GM23338 (cell line): ENCODE measurements at regions not wholly inside any gene's neighbourhood (a gene's known extent, or its start where the extent isn't known, plus 50 kb on each side); places are given as distances from the start of the nearest gene placed in this dataset.
"Not testable (repeated sequence)": the region's sequence is repeated elsewhere in the genome, so short reads cannot be mapped to it uniquely, and the experiment has no call there.

ENCODE experiments used
- ATAC-seq: fragments of 200-7000 bp; cut with Tn5 transposase; 3 replicates; pipeline ENCODE4 v1.9.1; 2020
- DNase-seq: peaks from one replicate; pipeline ENCODE4 v3.0.0-alpha.2; 2015; ENCODE audit warnings: low spot score
- H2AFZ ChIP-seq: fragments of 200-600 bp; sonication (generic); 2 replicates; pipeline ENCODE4 v1.8.0; 2016; ENCODE audit warnings: antibody characterized with exemption, mild to moderate bottlenecking, moderate library complexity
- H3F3A ChIP-seq: fragments of 200-600 bp; sonication (generic); replicated peaks from 2 replicates; pipeline ENCODE4 v1.8.0; 2017; ENCODE audit warnings: antibody characterized with exemption, mixed run types, low read depth
- H3K27ac ChIP-seq: fragments of 200-600 bp; sonication (generic); 2 replicates; pipeline ENCODE4 v1.6.1; 2016; ENCODE audit warnings: low read depth
- H3K27me3 ChIP-seq: fragments of 200-600 bp; sonication (generic); 2 replicates; pipeline ENCODE4 v1.8.0; 2016; ENCODE audit warnings: mild to moderate bottlenecking, mixed run types, moderate library complexity; ENCODE audit not compliant: insufficient read depth
- H3K36me3 ChIP-seq: fragments of 200-600 bp; sonication (generic); 2 replicates; pipeline ENCODE4 v1.8.0; 2016; ENCODE audit warnings: mild to moderate bottlenecking; ENCODE audit not compliant: insufficient read depth
- H3K4me1 ChIP-seq: fragments of 200-600 bp; sonication (generic); 2 replicates; pipeline ENCODE4 v1.8.0; 2016; ENCODE audit warnings: mild to moderate bottlenecking, moderate library complexity; ENCODE audit not compliant: insufficient read depth
- H3K4me2 ChIP-seq: fragments of 200-600 bp; sonication (generic); 2 replicates; pipeline ENCODE4 v1.7.1; 2017; ENCODE audit warnings: mixed run types
- H3K4me3 ChIP-seq: fragments of 200-600 bp; sonication (generic); 2 replicates; pipeline ENCODE4 v1.6.1; 2016; ENCODE audit warnings: mixed run types
- H3K79me2 ChIP-seq: fragments of 200-600 bp; sonication (generic); replicated peaks from 2 replicates; pipeline ENCODE4 v1.8.0; 2017; ENCODE audit warnings: mild to moderate bottlenecking; ENCODE audit not compliant: insufficient read depth
- H3K9me2 ChIP-seq: fragments of 200-600 bp; sonication (generic); 2 replicates; pipeline ENCODE4 v1.8.0; 2017; ENCODE audit not compliant: insufficient read depth
- H4K20me1 ChIP-seq: fragments of 200-600 bp; sonication (generic); replicated peaks from 2 replicates; pipeline ENCODE4 v1.8.0; 2017; ENCODE audit warnings: mild to moderate bottlenecking; ENCODE audit not compliant: insufficient read depth
- H3K27ac Mint-ChIP-seq: 2 replicates; pipeline ENCODE4 v1.8.0; 2020; ENCODE audit warnings: inconsistent platforms, mild to moderate bottlenecking, moderate library complexity, mixed read lengths
- H3K27me3 Mint-ChIP-seq: 3 replicates; pipeline ENCODE4 v1.8.0; 2022; ENCODE audit warnings: low read depth, mild to moderate bottlenecking, moderate library complexity, mixed read lengths, inconsistent platforms; ENCODE audit not compliant: insufficient read depth, poor library complexity
- H3K36me3 Mint-ChIP-seq: 3 replicates; pipeline ENCODE4 v1.8.0; 2021; ENCODE audit warnings: low read depth, mild to moderate bottlenecking, inconsistent platforms, moderate library complexity, mixed read lengths
- H3K4me1 Mint-ChIP-seq: 3 replicates; pipeline ENCODE4 v1.8.0; 2020; ENCODE audit warnings: mild to moderate bottlenecking, inconsistent platforms, mixed read lengths
- H3K4me3 Mint-ChIP-seq: 3 replicates; pipeline ENCODE4 v1.8.0; 2021; ENCODE audit warnings: moderate library complexity, mild to moderate bottlenecking, inconsistent platforms, mixed read lengths
- H3K9me3 Mint-ChIP-seq: 3 replicates; pipeline ENCODE4 v1.8.0; 2020; ENCODE audit warnings: moderate library complexity, mild to moderate bottlenecking, inconsistent platforms, mixed read lengths
- EZH2 ChIP-seq: fragments of 200-600 bp; sonication (generic); IDR thresholded peaks from one replicate; pipeline ENCODE4 v1.8.0; 2017; ENCODE audit warnings: antibody characterized with exemption, mild to moderate bottlenecking, low read depth; ENCODE audit not compliant: unreplicated experiment
- EZH2phosphoT487 ChIP-seq: fragments of 200-600 bp; sonication (generic); IDR thresholded peaks from one replicate; pipeline ENCODE4 v1.8.1; 2018; ENCODE audit warnings: antibody characterized with exemption; ENCODE audit not compliant: unreplicated experiment
- JUNB ChIP-seq: IDR thresholded peaks from one replicate; pipeline ENCODE4 v1.6.1; 2016; ENCODE audit warnings: antibody characterized with exemption; ENCODE audit not compliant: unreplicated experiment
- NANOG ChIP-seq: IDR thresholded peaks from 2 replicates; pipeline ENCODE4 v1.6.1; 2016; ENCODE audit warnings: antibody characterized with exemption, borderline replicate concordance
- STAT1 ChIP-seq: IDR thresholded peaks from one replicate; pipeline ENCODE4 v1.6.1; 2016; ENCODE audit warnings: antibody characterized with exemption; ENCODE audit not compliant: unreplicated experiment
- TF ChIP-seq, protein P1 (sequence below): IDR thresholded peaks from 2 replicates; pipeline ENCODE4 v1.6.1; 2016; ENCODE audit warnings: antibody characterized with exemption
- TF ChIP-seq, protein P2 (sequence below): IDR thresholded peaks from one replicate; pipeline ENCODE4 v1.6.1; 2018; ENCODE audit warnings: antibody characterized with exemption; ENCODE audit not compliant: unreplicated experiment
- TF ChIP-seq, protein P3 (sequence below), 2 experiments: fragments of 200-600 bp in 1 of 2; sonication (generic) in 1 of 2; conservative IDR thresholded peaks; 2 replicates each; pipeline versions ENCODE4 v1.5.1 to v1.6.1; 2016 to 2017; ENCODE audit warnings: antibody characterized with exemption in 2 of 2, low read depth in 2 of 2, mild to moderate bottlenecking in 2 of 2, moderate library complexity in 1 of 2
- TF ChIP-seq, protein P4 (sequence below): fragments of 250-450 bp; sonication (Bioruptor Pico); IDR thresholded peaks from 2 replicates; pipeline ENCODE4 v1.5.0; 2020; ENCODE audit warnings: mild to moderate bottlenecking, moderate library complexity

DNA sequence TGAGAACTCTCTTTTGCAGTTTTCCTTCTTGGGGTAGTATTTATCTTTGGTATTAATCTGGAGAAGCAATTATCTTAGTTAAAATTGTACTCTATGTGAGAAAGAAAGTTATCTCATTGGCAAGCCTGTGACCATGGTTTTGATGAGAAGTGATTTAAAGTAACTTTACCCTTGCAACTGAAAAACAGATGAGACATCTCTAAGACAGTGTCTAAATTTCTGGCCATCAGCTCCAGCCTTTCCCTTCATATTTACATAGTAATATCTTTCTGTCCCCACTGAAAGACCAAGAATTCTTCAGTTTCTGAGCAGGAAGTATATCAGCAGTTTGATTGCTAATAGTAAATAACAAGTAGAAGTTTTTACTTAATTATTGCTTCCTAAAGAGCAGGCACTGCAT, 386.1 kb upstream of the SYNCRIP start:
- peak overlapping the region; percentile 23; the same call in 1 of the 2 replicates for H2AFZ ChIP-seq
- H3K27me3 Mint-ChIP-seq: peaks cover 2% of the 10 kb centered on the region
- ATAC-seq: no peak
- H3K27ac ChIP-seq: no peak overlapping the region
- no peak overlapping the region for H3K4me3 Mint-ChIP-seq
- H3K27me3 ChIP-seq: no peaks in the 10 kb centered on the region
- no peaks in the 10 kb centered on the region for H4K20me1 ChIP-seq
- peaks cover 11% of the 10 kb centered on the region; the same call in 2 of the 3 replicates for H3K4me1 Mint-ChIP-seq
- no peaks in the 10 kb centered on the region for H3K36me3 ChIP-seq
- H3K79me2 ChIP-seq: no peaks in the 10 kb centered on the region
- peaks cover 5% of the 10 kb centered on the region; the same call in 1 of the 3 replicates for H3K36me3 Mint-ChIP-seq
- H3K4me2 ChIP-seq: no peak overlapping the region
- no peak overlapping the region for H3K27ac Mint-ChIP-seq
- no peak overlapping the region for H3K4me3 ChIP-seq
- no peaks in the 10 kb centered on the region for H3F3A ChIP-seq
- peaks cover 6% of the 10 kb centered on the region; the same call in 1 of the 2 replicates for H3K4me1 ChIP-seq
- no peak for TF ChIP-seq EZH2
- TF ChIP-seq, protein P1, sequence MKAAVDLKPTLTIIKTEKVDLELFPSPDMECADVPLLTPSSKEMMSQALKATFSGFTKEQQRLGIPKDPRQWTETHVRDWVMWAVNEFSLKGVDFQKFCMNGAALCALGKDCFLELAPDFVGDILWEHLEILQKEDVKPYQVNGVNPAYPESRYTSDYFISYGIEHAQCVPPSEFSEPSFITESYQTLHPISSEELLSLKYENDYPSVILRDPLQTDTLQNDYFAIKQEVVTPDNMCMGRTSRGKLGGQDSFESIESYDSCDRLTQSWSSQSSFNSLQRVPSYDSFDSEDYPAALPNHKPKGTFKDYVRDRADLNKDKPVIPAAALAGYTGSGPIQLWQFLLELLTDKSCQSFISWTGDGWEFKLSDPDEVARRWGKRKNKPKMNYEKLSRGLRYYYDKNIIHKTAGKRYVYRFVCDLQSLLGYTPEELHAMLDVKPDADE: no peak
- TF ChIP-seq JUNB: no peak
- TF ChIP-seq, protein P2, sequence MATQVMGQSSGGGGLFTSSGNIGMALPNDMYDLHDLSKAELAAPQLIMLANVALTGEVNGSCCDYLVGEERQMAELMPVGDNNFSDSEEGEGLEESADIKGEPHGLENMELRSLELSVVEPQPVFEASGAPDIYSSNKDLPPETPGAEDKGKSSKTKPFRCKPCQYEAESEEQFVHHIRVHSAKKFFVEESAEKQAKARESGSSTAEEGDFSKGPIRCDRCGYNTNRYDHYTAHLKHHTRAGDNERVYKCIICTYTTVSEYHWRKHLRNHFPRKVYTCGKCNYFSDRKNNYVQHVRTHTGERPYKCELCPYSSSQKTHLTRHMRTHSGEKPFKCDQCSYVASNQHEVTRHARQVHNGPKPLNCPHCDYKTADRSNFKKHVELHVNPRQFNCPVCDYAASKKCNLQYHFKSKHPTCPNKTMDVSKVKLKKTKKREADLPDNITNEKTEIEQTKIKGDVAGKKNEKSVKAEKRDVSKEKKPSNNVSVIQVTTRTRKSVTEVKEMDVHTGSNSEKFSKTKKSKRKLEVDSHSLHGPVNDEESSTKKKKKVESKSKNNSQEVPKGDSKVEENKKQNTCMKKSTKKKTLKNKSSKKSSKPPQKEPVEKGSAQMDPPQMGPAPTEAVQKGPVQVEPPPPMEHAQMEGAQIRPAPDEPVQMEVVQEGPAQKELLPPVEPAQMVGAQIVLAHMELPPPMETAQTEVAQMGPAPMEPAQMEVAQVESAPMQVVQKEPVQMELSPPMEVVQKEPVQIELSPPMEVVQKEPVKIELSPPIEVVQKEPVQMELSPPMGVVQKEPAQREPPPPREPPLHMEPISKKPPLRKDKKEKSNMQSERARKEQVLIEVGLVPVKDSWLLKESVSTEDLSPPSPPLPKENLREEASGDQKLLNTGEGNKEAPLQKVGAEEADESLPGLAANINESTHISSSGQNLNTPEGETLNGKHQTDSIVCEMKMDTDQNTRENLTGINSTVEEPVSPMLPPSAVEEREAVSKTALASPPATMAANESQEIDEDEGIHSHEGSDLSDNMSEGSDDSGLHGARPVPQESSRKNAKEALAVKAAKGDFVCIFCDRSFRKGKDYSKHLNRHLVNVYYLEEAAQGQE: no peak
- no peak for TF ChIP-seq NANOG
- TF ChIP-seq, protein P3, sequence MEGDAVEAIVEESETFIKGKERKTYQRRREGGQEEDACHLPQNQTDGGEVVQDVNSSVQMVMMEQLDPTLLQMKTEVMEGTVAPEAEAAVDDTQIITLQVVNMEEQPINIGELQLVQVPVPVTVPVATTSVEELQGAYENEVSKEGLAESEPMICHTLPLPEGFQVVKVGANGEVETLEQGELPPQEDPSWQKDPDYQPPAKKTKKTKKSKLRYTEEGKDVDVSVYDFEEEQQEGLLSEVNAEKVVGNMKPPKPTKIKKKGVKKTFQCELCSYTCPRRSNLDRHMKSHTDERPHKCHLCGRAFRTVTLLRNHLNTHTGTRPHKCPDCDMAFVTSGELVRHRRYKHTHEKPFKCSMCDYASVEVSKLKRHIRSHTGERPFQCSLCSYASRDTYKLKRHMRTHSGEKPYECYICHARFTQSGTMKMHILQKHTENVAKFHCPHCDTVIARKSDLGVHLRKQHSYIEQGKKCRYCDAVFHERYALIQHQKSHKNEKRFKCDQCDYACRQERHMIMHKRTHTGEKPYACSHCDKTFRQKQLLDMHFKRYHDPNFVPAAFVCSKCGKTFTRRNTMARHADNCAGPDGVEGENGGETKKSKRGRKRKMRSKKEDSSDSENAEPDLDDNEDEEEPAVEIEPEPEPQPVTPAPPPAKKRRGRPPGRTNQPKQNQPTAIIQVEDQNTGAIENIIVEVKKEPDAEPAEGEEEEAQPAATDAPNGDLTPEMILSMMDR (conservative IDR thresholded peaks at IDR 0.05; ENCODE audit: low read depth in 2 of 2): no peak
- TF ChIP-seq, protein P4, sequence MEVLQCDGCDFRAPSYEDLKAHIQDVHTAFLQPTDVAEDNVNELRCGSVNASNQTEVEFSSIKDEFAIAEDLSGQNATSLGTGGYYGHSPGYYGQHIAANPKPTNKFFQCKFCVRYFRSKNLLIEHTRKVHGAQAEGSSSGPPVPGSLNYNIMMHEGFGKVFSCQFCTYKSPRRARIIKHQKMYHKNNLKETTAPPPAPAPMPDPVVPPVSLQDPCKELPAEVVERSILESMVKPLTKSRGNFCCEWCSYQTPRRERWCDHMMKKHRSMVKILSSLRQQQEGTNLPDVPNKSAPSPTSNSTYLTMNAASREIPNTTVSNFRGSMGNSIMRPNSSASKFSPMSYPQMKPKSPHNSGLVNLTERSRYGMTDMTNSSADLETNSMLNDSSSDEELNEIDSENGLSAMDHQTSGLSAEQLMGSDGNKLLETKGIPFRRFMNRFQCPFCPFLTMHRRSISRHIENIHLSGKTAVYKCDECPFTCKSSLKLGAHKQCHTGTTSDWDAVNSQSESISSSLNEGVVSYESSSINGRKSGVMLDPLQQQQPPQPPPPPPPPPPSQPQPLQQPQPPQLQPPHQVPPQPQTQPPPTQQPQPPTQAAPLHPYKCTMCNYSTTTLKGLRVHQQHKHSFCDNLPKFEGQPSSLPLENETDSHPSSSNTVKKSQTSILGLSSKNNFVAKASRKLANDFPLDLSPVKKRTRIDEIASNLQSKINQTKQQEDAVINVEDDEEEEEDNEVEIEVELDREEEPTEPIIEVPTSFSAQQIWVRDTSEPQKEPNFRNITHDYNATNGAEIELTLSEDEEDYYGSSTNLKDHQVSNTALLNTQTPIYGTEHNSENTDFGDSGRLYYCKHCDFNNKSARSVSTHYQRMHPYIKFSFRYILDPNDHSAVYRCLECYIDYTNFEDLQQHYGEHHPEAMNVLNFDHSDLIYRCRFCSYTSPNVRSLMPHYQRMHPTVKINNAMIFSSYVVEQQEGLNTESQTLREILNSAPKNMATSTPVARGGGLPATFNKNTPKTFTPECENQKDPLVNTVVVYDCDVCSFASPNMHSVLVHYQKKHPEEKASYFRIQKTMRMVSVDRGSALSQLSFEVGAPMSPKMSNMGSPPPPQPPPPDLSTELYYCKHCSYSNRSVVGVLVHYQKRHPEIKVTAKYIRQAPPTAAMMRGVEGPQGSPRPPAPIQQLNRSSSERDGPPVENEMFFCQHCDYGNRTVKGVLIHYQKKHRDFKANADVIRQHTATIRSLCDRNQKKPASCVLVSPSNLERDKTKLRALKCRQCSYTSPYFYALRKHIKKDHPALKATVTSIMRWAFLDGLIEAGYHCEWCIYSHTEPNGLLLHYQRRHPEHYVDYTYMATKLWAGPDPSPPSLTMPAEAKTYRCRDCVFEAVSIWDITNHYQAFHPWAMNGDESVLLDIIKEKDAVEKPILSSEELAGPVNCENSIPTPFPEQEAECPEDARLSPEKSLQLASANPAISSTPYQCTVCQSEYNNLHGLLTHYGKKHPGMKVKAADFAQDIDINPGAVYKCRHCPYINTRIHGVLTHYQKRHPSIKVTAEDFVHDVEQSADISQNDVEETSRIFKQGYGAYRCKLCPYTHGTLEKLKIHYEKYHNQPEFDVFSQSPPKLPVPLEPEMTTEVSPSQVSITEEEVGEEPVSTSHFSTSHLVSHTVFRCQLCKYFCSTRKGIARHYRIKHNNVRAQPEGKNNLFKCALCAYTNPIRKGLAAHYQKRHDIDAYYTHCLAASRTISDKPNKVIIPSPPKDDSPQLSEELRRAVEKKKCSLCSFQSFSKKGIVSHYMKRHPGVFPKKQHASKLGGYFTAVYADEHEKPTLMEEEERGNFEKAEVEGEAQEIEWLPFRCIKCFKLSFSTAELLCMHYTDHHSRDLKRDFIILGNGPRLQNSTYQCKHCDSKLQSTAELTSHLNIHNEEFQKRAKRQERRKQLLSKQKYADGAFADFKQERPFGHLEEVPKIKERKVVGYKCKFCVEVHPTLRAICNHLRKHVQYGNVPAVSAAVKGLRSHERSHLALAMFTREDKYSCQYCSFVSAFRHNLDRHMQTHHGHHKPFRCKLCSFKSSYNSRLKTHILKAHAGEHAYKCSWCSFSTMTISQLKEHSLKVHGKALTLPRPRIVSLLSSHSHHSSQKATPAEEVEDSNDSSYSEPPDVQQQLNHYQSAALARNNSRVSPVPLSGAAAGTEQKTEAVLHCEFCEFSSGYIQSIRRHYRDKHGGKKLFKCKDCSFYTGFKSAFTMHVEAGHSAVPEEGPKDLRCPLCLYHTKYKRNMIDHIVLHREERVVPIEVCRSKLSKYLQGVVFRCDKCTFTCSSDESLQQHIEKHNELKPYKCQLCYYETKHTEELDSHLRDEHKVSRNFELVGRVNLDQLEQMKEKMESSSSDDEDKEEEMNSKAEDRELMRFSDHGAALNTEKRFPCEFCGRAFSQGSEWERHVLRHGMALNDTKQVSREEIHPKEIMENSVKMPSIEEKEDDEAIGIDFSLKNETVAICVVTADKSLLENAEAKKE (CRISPR knock-in tag): no peak
- no peak for TF ChIP-seq EZH2phosphoT487
- TF ChIP-seq STAT1: no peak
- no peaks in the 10 kb centered on the region for H3K9me2 ChIP-seq
- H3K9me3 Mint-ChIP-seq: peaks cover 9% of the 10 kb centered on the region; the same call in 2 of the 3 replicates
- DNase-seq: no peak

DNA sequence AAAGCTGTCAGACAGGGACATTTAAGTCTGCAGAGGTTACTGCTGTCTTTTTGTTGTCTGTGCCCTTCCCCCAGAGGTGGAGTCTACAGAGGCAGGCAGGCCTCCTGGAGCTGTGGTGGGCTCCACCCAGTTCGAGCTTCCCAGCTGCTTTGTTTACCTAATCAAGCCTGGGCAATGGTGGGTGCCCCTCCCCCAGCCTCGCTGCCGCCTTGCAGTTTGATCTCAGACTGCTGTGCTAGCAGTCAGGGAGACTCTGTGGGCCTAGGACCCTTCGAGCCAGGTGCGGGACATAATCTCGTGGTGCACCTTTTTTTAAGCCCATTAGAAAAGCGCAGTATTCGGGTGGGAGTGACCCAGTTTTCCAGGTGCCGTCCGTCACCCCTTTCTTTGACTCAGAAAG, 384.2 kb upstream of the SYNCRIP start:
- H3K27ac ChIP-seq, H2AFZ ChIP-seq, H3K9me3 Mint-ChIP-seq, ATAC-seq, H3F3A ChIP-seq, H3K4me3 Mint-ChIP-seq, DNase-seq, H3K4me3 ChIP-seq, H3K4me1 ChIP-seq, H3K36me3 ChIP-seq, H4K20me1 ChIP-seq, H3K27me3 Mint-ChIP-seq, H3K36me3 Mint-ChIP-seq, H3K79me2 ChIP-seq, H3K27me3 ChIP-seq, H3K4me2 ChIP-seq, H3K9me2 ChIP-seq: not testable (repeated sequence)
- Mint-ChIP-seq H3K27ac (0 out of 2 replicates have a peak overlapping the region, but pooled peaks have one; percentile 72), H3K4me1 (peaks cover 11% of the 10 kb centered on the region; the same call in 2 of the 3 replicates)
